C4-2B (cell line): ENCODE measurements at regions not wholly inside any gene's neighbourhood (a gene's known extent, or its start where the extent isn't known, plus 50 kb on each side); places are given as distances from the start of the nearest gene placed in this dataset.

Experiments used
- ZFX ChIP-seq: fragments of 450-650 bp; IDR thresholded peaks from 2 replicates; pipeline ENCODE4 v1.6.1; 2017
- TF ChIP-seq, protein P1 (sequence below): fragments of 450-650 bp; conservative IDR thresholded peaks from 2 replicates; pipeline ENCODE4 v1.5.1; 2017; ENCODE audit warnings: mild to moderate bottlenecking

DNA sequence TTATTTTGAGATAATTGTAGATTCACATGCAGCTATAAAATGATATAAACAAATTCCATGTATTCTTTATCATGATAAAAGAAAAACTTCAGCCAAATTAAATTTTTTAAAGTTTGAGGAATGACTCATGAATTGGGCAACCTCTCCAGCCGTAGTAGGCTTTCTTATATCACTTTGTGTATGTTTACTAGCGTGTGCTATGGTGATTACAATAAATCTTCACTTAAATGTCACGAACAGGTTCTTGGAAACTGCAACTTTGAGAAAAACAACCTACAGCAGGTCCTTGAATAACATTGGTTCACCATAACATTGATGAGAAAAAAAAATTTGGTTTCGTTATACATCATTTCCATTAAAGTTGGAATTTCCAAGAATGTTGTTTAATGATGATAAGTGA, 730.9 kb upstream of the TYRP1 start:
- TF ChIP-seq, protein P1, sequence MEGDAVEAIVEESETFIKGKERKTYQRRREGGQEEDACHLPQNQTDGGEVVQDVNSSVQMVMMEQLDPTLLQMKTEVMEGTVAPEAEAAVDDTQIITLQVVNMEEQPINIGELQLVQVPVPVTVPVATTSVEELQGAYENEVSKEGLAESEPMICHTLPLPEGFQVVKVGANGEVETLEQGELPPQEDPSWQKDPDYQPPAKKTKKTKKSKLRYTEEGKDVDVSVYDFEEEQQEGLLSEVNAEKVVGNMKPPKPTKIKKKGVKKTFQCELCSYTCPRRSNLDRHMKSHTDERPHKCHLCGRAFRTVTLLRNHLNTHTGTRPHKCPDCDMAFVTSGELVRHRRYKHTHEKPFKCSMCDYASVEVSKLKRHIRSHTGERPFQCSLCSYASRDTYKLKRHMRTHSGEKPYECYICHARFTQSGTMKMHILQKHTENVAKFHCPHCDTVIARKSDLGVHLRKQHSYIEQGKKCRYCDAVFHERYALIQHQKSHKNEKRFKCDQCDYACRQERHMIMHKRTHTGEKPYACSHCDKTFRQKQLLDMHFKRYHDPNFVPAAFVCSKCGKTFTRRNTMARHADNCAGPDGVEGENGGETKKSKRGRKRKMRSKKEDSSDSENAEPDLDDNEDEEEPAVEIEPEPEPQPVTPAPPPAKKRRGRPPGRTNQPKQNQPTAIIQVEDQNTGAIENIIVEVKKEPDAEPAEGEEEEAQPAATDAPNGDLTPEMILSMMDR = no peak
- TF ChIP-seq ZFX = no peak
